Activated CD8-positive, alpha-beta T cell treated with anti-CD3 and anti-CD28 coated beads for 36 hours (primary cell): ENCODE measurements at regions not wholly inside any gene's neighbourhood (a gene's known extent, or its start where the extent isn't known, plus 50 kb on each side); places are given as distances from the start of the nearest gene placed in this dataset.

Source experiments
- ATAC-seq: fragments of 200-7000 bp; cut with Tn5 transposase; one replicate; pipeline ENCODE4 v1.10.0; 2021; ENCODE audit warnings: mild to moderate bottlenecking, moderate library complexity
- CTCF ChIA-PET: fragments of 350-600 bp; sonication (Branson Sonifier 250); formaldehyde crosslinking; loops from one replicate; lab custom pipeline; 2021; ENCODE audit warnings: antibody characterized with exemption; lab: Charles Lee
- POLR2A ChIA-PET: fragments of 350-600 bp; sonication (Branson Sonifier 250); formaldehyde crosslinking; loops from one replicate; lab custom pipeline; 2021; ENCODE audit warnings: antibody characterized with exemption; lab: Charles Lee
- DNase-seq: peaks from one replicate; pipeline ENCODE4 v3.0.0-alpha.2; 2020
- H3K27ac Mint-ChIP-seq: one replicate; pipeline ENCODE4 v1.8.0; 2021; ENCODE audit warnings: mild to moderate bottlenecking, mixed read lengths
- H3K27me3 Mint-ChIP-seq: one replicate; pipeline ENCODE4 v1.8.0; 2021; ENCODE audit warnings: mixed read lengths
- H3K36me3 Mint-ChIP-seq: one replicate; pipeline ENCODE4 v1.8.0; 2021; ENCODE audit warnings: low read depth, mixed read lengths
- H3K4me1 Mint-ChIP-seq: one replicate; pipeline ENCODE4 v1.8.0; 2021; ENCODE audit warnings: low read depth, mixed read lengths
- H3K4me3 Mint-ChIP-seq: one replicate; pipeline ENCODE4 v1.8.0; 2021; ENCODE audit warnings: mild to moderate bottlenecking, moderate library complexity, mixed read lengths
- H3K9me3 Mint-ChIP-seq: one replicate; pipeline ENCODE4 v1.8.0; 2021; ENCODE audit warnings: mixed read lengths
- intact Hi-C: fragments of 100-400 bp; cut with micrococcal nuclease; formaldehyde crosslinking; loops from one replicate; pipeline ENCODE4 v1.10.0; 2022
- TF ChIP-seq, protein P1 (sequence below): fragments of 200-600 bp; IDR thresholded peaks from one replicate; pipeline ENCODE4 v1.8.0; 2022; ENCODE audit warnings: antibody characterized with exemption, mild to moderate bottlenecking

GRCh38 chr10:6642876-6643275 lies 62.8 kb upstream of the PRKCQ start:
- intact Hi-C loops, result no loop called here
- H3K4me1 Mint-ChIP-seq, result peaks cover 44% of the 10 kb centered on the region
- no peak overlapping the region for H3K4me3 Mint-ChIP-seq
- TF ChIP-seq, protein P1, sequence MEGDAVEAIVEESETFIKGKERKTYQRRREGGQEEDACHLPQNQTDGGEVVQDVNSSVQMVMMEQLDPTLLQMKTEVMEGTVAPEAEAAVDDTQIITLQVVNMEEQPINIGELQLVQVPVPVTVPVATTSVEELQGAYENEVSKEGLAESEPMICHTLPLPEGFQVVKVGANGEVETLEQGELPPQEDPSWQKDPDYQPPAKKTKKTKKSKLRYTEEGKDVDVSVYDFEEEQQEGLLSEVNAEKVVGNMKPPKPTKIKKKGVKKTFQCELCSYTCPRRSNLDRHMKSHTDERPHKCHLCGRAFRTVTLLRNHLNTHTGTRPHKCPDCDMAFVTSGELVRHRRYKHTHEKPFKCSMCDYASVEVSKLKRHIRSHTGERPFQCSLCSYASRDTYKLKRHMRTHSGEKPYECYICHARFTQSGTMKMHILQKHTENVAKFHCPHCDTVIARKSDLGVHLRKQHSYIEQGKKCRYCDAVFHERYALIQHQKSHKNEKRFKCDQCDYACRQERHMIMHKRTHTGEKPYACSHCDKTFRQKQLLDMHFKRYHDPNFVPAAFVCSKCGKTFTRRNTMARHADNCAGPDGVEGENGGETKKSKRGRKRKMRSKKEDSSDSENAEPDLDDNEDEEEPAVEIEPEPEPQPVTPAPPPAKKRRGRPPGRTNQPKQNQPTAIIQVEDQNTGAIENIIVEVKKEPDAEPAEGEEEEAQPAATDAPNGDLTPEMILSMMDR, result no peak
- H3K27me3 Mint-ChIP-seq, result no peaks in the 10 kb centered on the region
- no peaks in the 10 kb centered on the region for H3K9me3 Mint-ChIP-seq
- ATAC-seq (no peak), DNase-seq (no peak)
- H3K27ac Mint-ChIP-seq, result peak overlapping the region; percentile 67
- ChIA-PET POLR2A (interaction anchor here (1.0 to 3.5 kb wide), 5 partner anchors 24 to 62 kb away, joined by 3 to 18 read pairs (median 4); partner anchors contain the start of gene PRKCQ), CTCF (interaction anchor here (0.8 to 3.1 kb wide), 10 partner anchors 15 to 197 kb away, joined by 3 to 19 read pairs (median 4); no protein-coding TSS in a partner anchor)
- H3K36me3 Mint-ChIP-seq, result peaks cover 3% of the 10 kb centered on the region

GRCh38 chr10:6640433-6641040 lies 60.5 kb upstream of the PRKCQ start:
- Mint-ChIP-seq H3K4me3 (no peak overlapping the region), H3K9me3 (no peaks in the 10 kb centered on the region), H3K27me3 (no peaks in the 10 kb centered on the region), H3K27ac (no peak overlapping the region), H3K36me3 (peaks cover 3% of the 10 kb centered on the region), H3K4me1 (peaks cover 49% of the 10 kb centered on the region)
- CTCF ChIA-PET, result interaction anchor here (1.1 to 4.1 kb wide), 2 partner anchors 8 to 18 kb away, joined by 3 to 26 read pairs; no protein-coding TSS in a partner anchor
- DNase-seq (no peak), ATAC-seq (no peak)
- TF ChIP-seq, protein P1, result no peak
- POLR2A ChIA-PET, result interaction anchor here (1.2 kb wide), 1 partner anchor 51 kb away, joined by 3 read pairs; no protein-coding TSS in a partner anchor
- intact Hi-C loops, result no loop called here

GRCh38 chr10:6637053-6637452 lies 57.0 kb upstream of the PRKCQ start:
- H3K9me3 Mint-ChIP-seq, result no peaks in the 10 kb centered on the region
- peaks cover 28% of the 10 kb centered on the region for H3K4me1 Mint-ChIP-seq
- ATAC-seq (no peak), DNase-seq (no peak)
- TF ChIP-seq, protein P1, result no peak
- H3K27ac Mint-ChIP-seq, result no peak overlapping the region
- ChIA-PET POLR2A (interaction anchor here (1.1 to 1.5 kb wide), 2 partner anchors 53 to 56 kb away, joined by 4 to 5 read pairs; no protein-coding TSS in a partner anchor), CTCF (interaction anchor here (1.1 to 4.1 kb wide), 4 partner anchors 11 to 191 kb away, joined by 3 to 26 read pairs (median 7); no protein-coding TSS in a partner anchor)
- no peak overlapping the region for H3K4me3 Mint-ChIP-seq
- no peaks in the 10 kb centered on the region for H3K27me3 Mint-ChIP-seq
- intact Hi-C loops, result no loop called here
- peaks cover 2% of the 10 kb centered on the region for H3K36me3 Mint-ChIP-seq

GRCh38 chr10:6635784-6636183 lies 55.7 kb upstream of the PRKCQ start:
- no peaks in the 10 kb centered on the region for H3K9me3 Mint-ChIP-seq
- H3K27me3 Mint-ChIP-seq, result no peaks in the 10 kb centered on the region
- no peak overlapping the region for H3K4me3 Mint-ChIP-seq
- ATAC-seq, result peak; percentile 45
- TF ChIP-seq, protein P1, result no peak
- no peaks in the 10 kb centered on the region for H3K36me3 Mint-ChIP-seq
- POLR2A ChIA-PET, result no interaction called here
- CTCF ChIA-PET, result interaction anchor here (0.7 kb wide), 2 partner anchors 12 to 190 kb away, joined by 3 read pairs; no protein-coding TSS in a partner anchor
- intact Hi-C loops, result no loop called here
- peaks cover 28% of the 10 kb centered on the region for H3K4me1 Mint-ChIP-seq
- peak overlapping the region; percentile 35 for H3K27ac Mint-ChIP-seq
- no peak for DNase-seq
